Uterus (tissue), 2 donors: ENCODE measurements at regions not wholly inside any gene's neighbourhood (a gene's known extent, or its start where the extent isn't known, plus 50 kb on each side); places are given as distances from the start of the nearest gene placed in this dataset.

ENCODE experiments used
- CTCF ChIP-seq, 4 experiments: fragments of 200-600 bp in 2 of 4; fragments of 450-650 bp in 2 of 4; sonication (generic) in 2 of 4; IDR thresholded peaks; one replicate each; pipeline ENCODE4 v1.5.1; 2016 to 2019; ENCODE audit warnings: antibody characterized with exemption in 4 of 4, mild to moderate bottlenecking in 2 of 4, moderate library complexity in 1 of 4
- POLR2A ChIP-seq, 2 donors: fragments of 450-650 bp; IDR thresholded peaks; one replicate each; pipeline ENCODE4 v1.6.1; 2016; ENCODE audit warnings: antibody characterized with exemption in 2 of 2, mild to moderate bottlenecking in 1 of 2, moderate library complexity in 1 of 2

- TF ChIP-seq POLR2A (IDR thresholded peaks at IDR 0.05) (no peak), CTCF (IDR thresholded peaks at IDR 0.05) (no peak)
Observed at GRCh38 chr3:18779704-18780103, 354.6 kb upstream of the SATB1 start.
